ENCODE measurements at regions not wholly inside any gene's neighbourhood (a gene's known extent, or its start where the extent isn't known, plus 50 kb on each side); places are given as distances from the start of the nearest gene placed in this dataset.

DNA sequence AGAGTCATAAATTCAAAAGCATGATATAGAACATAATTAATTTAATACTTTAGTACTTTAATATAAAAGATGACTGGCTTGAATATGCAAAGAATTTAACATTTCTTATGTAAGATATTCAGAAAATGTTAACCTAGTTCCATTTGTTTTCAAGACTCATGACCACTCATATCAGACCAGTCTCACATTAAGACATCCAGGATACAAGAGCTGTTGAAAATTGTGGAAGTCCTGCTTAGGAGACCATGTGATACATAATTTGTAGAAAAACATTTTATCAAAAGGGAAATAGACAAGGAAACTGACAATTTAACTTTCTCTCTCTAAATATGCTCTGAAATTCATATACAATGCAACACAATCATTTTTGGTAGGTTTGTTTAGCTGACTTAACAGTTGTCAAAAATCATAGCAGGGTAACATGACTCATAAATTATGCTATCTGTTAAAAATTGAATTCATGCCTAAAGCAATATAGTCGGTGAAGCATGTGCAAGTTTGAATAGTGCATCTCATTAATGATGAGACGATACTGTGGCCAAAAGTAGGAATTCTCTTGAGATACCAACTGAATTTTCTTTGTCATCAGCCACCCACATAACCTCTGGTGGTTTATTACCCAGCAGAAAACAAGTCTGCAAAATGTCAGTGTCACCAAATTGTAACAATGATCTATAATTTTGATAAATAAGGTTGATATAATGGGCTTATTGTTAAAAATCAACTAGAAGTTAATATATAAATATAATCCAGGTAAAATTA is 211.4 kb downstream of the GASK1B start:
- no peaks in the 10 kb centered on the region for H3K36me3 ChIP-seq (ENCODE audit: control insufficient read depth, insufficient read depth, low read length, severe bottlenecking)
- H3K4me3 ChIP-seq (ENCODE audit: low read length): no peak overlapping the region
- H3K27me3 ChIP-seq (replicated peaks; ENCODE audit: control insufficient read depth, insufficient read depth, low read length): no peaks in the 10 kb centered on the region
- no peaks in the 10 kb centered on the region for H3K9me3 ChIP-seq (ENCODE audit: control insufficient read depth, low read length)
- peaks cover 9% of the 10 kb centered on the region for H3K4me1 ChIP-seq (ENCODE audit: control insufficient read depth, insufficient read depth, low read length)
- no peak for DNase-seq (ENCODE audit: low read depth)
- H3K9ac ChIP-seq (ENCODE audit: low read length): no peak overlapping the region

DNA sequence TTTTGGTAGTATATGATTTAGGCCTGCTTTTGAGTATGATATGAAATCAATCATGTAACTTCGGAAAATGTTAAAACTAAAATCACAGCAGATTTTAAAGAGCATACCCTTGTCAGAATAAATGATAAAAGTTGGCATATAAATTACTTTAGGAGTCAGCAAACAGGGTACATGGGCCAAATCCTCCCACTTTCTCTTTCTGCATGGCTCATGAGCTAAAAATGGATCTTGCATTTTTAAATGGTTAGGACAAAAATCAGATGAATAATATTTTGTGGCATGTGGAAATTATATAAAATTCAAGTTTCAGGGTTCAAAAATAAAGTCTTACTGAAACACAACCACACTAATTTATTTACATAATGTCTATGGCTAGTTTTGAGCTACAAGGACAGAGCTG is 214.9 kb downstream of the GASK1B start:
- Histone ChIP-seq H3K9ac (ENCODE audit: low read length) (no peak overlapping the region), H3K4me3 (ENCODE audit: low read length) (no peak overlapping the region), H3K27me3 (replicated peaks; ENCODE audit: control insufficient read depth, insufficient read depth, low read length) (no peaks in the 10 kb centered on the region), H3K4me1 (ENCODE audit: control insufficient read depth, insufficient read depth, low read length) (peaks cover 9% of the 10 kb centered on the region), H3K36me3 (ENCODE audit: control insufficient read depth, insufficient read depth, low read length, severe bottlenecking) (no peaks in the 10 kb centered on the region), H3K9me3 (ENCODE audit: control insufficient read depth, low read length) (no peaks in the 10 kb centered on the region)
- peak; percentile 2 for DNase-seq (ENCODE audit: low read depth)

DNA sequence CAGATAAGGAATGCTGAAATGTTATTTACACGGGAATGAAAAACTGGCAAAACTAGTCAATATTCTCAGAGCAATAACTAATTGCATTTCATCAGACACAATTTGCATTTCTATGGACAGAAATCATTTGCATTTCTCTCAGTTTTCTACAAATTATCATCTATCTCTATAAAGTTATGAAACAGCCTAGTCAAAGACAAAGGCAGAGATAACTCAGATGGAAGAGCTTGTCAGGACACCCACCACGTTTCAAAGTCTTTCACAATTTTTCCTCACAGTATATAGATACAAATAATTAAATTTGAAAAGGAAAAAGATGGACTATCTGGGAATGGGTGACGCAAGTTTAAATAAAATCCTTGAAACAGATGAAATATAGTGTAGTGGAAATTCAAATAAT is 230.8 kb downstream of the GASK1B start:
- no peaks in the 10 kb centered on the region for H3K36me3 ChIP-seq (ENCODE audit: control insufficient read depth, insufficient read depth, low read length, severe bottlenecking)
- no peak for DNase-seq (ENCODE audit: low read depth)
- H3K9ac ChIP-seq (ENCODE audit: low read length): no peak overlapping the region
- H3K4me3 ChIP-seq (ENCODE audit: low read length): no peak overlapping the region
- no peaks in the 10 kb centered on the region for H3K4me1 ChIP-seq (ENCODE audit: control insufficient read depth, insufficient read depth, low read length)
- no peaks in the 10 kb centered on the region for H3K9me3 ChIP-seq (ENCODE audit: control insufficient read depth, low read length)
- no peaks in the 10 kb centered on the region for H3K27me3 ChIP-seq (replicated peaks; ENCODE audit: control insufficient read depth, insufficient read depth, low read length)

GRCh38 chr4:157934151-157934550 is 238.7 kb downstream of the GASK1B start:
- Histone ChIP-seq H3K4me3 (ENCODE audit: low read length) (no peak overlapping the region), H3K4me1 (ENCODE audit: control insufficient read depth, insufficient read depth, low read length) (no peaks in the 10 kb centered on the region), H3K9ac (ENCODE audit: low read length) (no peak overlapping the region), H3K36me3 (ENCODE audit: control insufficient read depth, insufficient read depth, low read length, severe bottlenecking) (no peaks in the 10 kb centered on the region), H3K9me3 (ENCODE audit: control insufficient read depth, low read length) (no peaks in the 10 kb centered on the region), H3K27me3 (replicated peaks; ENCODE audit: control insufficient read depth, insufficient read depth, low read length) (no peaks in the 10 kb centered on the region)
- DNase-seq (ENCODE audit: low read depth): no peak

DNA sequence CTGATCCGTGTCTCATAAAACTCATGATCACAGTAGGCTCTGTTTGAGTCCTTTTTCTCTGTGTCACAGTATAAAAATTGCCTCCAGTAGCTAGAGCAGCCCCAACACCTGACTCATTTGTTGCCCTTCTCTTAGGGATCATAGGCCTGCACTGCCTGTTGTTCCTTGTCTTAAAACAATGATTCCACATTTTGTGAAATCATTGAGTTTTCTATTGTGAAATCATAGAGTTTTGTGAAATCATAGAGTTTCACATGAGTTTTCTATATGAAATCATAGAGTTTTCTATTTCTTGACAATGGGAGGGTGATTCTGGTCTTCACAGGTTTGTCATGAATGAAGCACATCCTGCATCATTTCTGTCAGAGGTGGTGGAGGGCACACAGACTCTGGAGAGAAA is 239.9 kb downstream of the GASK1B start:
- no peak for DNase-seq (ENCODE audit: low read depth)

DNA sequence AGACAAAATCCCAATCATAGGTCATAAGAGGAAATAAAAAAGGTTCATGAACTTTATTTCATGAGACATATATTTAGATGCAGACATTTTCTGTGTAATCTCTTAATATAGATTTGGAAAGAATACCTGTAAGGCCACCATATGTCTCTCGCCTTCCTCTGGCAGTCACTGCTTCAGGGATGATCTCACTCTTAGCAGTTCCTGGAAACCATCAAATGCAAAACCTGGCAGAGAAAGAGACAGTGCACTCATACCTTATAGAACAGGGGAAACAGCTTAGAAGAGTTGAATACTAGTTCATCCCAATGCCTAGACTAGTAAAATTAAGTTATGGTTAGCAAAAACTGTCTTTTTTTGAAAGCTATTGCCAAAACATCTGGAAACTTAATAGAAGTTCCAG is 243.3 kb downstream of the GASK1B start:
- Histone ChIP-seq H3K27me3 (replicated peaks; ENCODE audit: control insufficient read depth, insufficient read depth, low read length) (no peaks in the 10 kb centered on the region), H3K9me3 (ENCODE audit: control insufficient read depth, low read length) (no peaks in the 10 kb centered on the region), H3K9ac (ENCODE audit: low read length) (no peak overlapping the region), H3K4me1 (ENCODE audit: control insufficient read depth, insufficient read depth, low read length) (no peaks in the 10 kb centered on the region), H3K36me3 (ENCODE audit: control insufficient read depth, insufficient read depth, low read length, severe bottlenecking) (no peaks in the 10 kb centered on the region), H3K4me3 (ENCODE audit: low read length) (no peak overlapping the region)
- DNase-seq (ENCODE audit: low read depth): no peak

More for the DNA sequence above, 239.9 kb downstream of the GASK1B start:
- Histone ChIP-seq H3K36me3 (ENCODE audit: control insufficient read depth, insufficient read depth, low read length, severe bottlenecking) (no peaks in the 10 kb centered on the region), H3K9ac (ENCODE audit: low read length) (no peak overlapping the region), H3K27me3 (replicated peaks; ENCODE audit: control insufficient read depth, insufficient read depth, low read length) (no peaks in the 10 kb centered on the region), H3K4me1 (ENCODE audit: control insufficient read depth, insufficient read depth, low read length) (no peaks in the 10 kb centered on the region), H3K4me3 (ENCODE audit: low read length) (no peak overlapping the region), H3K9me3 (ENCODE audit: control insufficient read depth, low read length) (no peaks in the 10 kb centered on the region)

DNA sequence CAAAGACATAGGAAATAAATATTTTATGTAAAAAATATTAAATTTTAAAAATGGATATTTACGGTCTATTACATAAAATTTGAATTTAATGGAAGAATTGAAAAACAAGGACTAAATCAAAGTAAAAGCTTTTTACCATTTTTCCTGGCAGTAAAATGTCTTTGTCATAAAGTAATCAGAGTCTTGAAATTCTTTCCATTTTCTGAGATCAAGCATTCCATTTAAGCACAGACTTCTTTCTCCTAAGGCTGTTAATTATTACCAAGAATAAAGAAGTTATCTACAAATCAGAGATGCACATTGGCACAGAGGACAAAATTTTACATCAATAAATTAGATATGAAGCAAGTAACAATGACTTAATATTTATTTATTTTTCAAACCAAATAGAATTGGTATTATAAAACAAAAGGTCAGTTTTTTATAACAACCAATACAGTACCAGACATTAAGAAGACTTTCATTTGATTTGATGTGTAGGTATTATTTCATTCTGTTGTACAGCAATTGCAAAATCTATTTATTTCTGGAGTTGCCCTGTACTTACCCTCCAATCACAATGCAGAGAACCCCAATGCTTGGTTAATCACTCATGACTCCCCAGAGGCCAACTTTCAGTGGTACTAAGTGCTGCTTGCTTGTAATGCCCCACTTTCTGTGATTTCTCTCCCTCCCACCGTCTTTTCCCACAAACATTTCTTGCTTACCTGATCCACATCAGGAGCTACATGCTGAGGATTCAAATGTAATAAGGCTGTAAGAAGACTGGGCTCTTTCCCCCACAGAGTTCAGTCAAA is 254.6 kb downstream of the GASK1B start:
- Histone ChIP-seq H3K9me3 (ENCODE audit: control insufficient read depth, low read length) (no peaks in the 10 kb centered on the region), H3K4me3 (ENCODE audit: low read length) (no peak overlapping the region), H3K36me3 (ENCODE audit: control insufficient read depth, insufficient read depth, low read length, severe bottlenecking) (no peaks in the 10 kb centered on the region), H3K4me1 (ENCODE audit: control insufficient read depth, insufficient read depth, low read length) (no peaks in the 10 kb centered on the region), H3K27me3 (replicated peaks; ENCODE audit: control insufficient read depth, insufficient read depth, low read length) (no peaks in the 10 kb centered on the region), H3K9ac (ENCODE audit: low read length) (no peak overlapping the region)
- no peak for DNase-seq (ENCODE audit: low read depth)

DNA sequence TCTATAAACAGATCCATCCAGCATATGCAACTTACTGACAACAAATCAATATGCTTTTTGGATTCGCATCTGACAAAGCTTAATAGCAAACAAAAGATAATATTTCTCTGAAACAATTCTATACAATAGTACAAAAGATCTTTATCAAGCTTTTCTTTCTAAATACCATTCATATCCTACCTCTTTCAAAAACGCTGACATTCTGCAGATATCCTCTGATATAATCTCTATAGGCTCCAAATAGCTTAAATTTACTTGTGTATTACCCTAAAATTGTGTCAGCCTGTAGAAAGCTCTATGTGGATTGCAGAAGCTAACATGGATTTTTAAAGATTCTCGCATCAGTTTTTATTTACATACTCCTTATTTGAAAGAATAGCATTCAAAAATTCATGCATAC is 260.6 kb downstream of the GASK1B start:
- no peaks in the 10 kb centered on the region for H3K36me3 ChIP-seq (ENCODE audit: control insufficient read depth, insufficient read depth, low read length, severe bottlenecking)
- no peaks in the 10 kb centered on the region for H3K4me1 ChIP-seq (ENCODE audit: control insufficient read depth, insufficient read depth, low read length)
- DNase-seq (ENCODE audit: low read depth): no peak
- no peaks in the 10 kb centered on the region for H3K9me3 ChIP-seq (ENCODE audit: control insufficient read depth, low read length)
- no peak overlapping the region for H3K9ac ChIP-seq (ENCODE audit: low read length)
- no peaks in the 10 kb centered on the region for H3K27me3 ChIP-seq (replicated peaks; ENCODE audit: control insufficient read depth, insufficient read depth, low read length)
- no peak overlapping the region for H3K4me3 ChIP-seq (ENCODE audit: low read length)

DNA sequence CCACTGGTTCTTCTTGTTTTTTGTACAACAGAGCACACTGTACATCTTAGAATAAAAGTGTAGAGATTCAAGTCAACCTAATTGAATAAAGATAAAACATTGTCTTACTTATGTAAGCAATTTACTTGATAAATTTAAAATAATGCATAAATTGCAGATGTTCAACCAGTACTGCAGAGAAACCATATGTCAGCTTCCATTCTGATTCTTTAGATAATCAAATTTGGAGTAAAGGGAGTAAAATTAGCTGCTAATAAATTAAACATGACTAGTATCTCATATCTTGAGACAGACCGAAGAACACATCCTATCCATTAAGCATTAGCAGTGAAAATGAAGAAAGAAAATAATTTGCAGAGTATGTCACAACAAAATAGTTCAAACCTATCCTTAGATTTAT is 261.2 kb downstream of the GASK1B start:
- H3K36me3 ChIP-seq (ENCODE audit: control insufficient read depth, insufficient read depth, low read length, severe bottlenecking): no peaks in the 10 kb centered on the region
- no peaks in the 10 kb centered on the region for H3K27me3 ChIP-seq (replicated peaks; ENCODE audit: control insufficient read depth, insufficient read depth, low read length)
- H3K4me3 ChIP-seq (ENCODE audit: low read length): no peak overlapping the region
- H3K9me3 ChIP-seq (ENCODE audit: control insufficient read depth, low read length): no peaks in the 10 kb centered on the region
- H3K4me1 ChIP-seq (ENCODE audit: control insufficient read depth, insufficient read depth, low read length): no peaks in the 10 kb centered on the region
- DNase-seq (ENCODE audit: low read depth): no peak
- no peak overlapping the region for H3K9ac ChIP-seq (ENCODE audit: low read length)

DNA sequence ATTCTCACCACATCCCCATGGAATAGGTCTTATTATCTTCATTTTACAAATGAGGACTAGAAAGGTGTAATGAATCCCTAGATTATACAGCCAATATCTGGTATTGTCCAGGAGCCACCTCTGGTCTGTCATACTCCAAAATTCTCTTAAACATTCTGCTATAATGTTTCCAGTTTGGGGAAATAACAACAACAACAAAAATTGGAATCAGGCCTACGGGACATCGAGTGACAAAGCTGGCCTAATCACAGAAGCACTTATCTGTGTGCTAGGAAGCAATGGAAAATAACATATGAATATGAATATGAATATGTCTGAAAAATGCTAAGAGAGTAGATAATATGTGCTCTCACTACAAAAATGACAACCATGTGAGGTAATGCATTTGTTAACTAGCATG is 264.1 kb downstream of the GASK1B start:
- Histone ChIP-seq H3K9me3 (ENCODE audit: control insufficient read depth, low read length) (no peaks in the 10 kb centered on the region), H3K4me1 (ENCODE audit: control insufficient read depth, insufficient read depth, low read length) (no peaks in the 10 kb centered on the region), H3K9ac (ENCODE audit: low read length) (no peak overlapping the region), H3K27me3 (replicated peaks; ENCODE audit: control insufficient read depth, insufficient read depth, low read length) (no peaks in the 10 kb centered on the region), H3K4me3 (ENCODE audit: low read length) (no peak overlapping the region), H3K36me3 (ENCODE audit: control insufficient read depth, insufficient read depth, low read length, severe bottlenecking) (no peaks in the 10 kb centered on the region)
- no peak for DNase-seq (ENCODE audit: low read depth)

DNA sequence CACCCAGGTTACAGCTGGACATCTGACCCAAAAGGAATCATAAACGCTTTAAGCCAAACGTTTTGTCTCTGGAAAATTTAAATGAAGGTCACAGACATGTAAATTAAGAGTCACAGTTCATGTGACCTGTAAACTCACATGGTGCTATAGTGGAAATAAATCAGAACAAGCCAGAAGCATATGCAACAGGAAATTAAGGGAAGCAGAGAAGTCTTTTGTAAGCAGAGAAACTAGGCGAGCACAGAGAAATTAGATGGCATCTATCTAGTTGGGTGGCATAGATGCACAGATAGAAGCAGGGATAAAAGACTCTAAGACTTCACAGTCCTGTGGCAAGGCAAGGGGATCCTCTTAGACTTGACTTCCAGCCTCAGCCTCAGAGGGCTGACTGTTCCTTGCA is 264.8 kb downstream of the GASK1B start:
- Histone ChIP-seq H3K9me3 (ENCODE audit: control insufficient read depth, low read length) (no peaks in the 10 kb centered on the region), H3K9ac (ENCODE audit: low read length) (no peak overlapping the region), H3K4me1 (ENCODE audit: control insufficient read depth, insufficient read depth, low read length) (no peaks in the 10 kb centered on the region), H3K27me3 (replicated peaks; ENCODE audit: control insufficient read depth, insufficient read depth, low read length) (no peaks in the 10 kb centered on the region), H3K36me3 (ENCODE audit: control insufficient read depth, insufficient read depth, low read length, severe bottlenecking) (no peaks in the 10 kb centered on the region), H3K4me3 (ENCODE audit: low read length) (no peak overlapping the region)
- DNase-seq (ENCODE audit: low read depth): no peak
